ENCODE measurements at regions not wholly inside any gene's neighbourhood (a gene's known extent, or its start where the extent isn't known, plus 50 kb on each side); places are given as distances from the start of the nearest gene placed in this dataset.

GRCh38 chr10:28743576-28743975 lies 66.3 kb downstream of the BAMBI start:
- no peak for TF ChIP-seq CTCF (IDR thresholded peaks at IDR 0.05; ENCODE audit: low read depth, low read length)
- no peak overlapping the region for H3K27ac ChIP-seq (ENCODE audit: low read depth, low read length)
- ChIA-PET POLR2A (no interaction called here), CTCF (no interaction called here)
- H3K9me3 ChIP-seq (ENCODE audit: control insufficient read depth, insufficient read depth, low read length) = no peaks in the 10 kb centered on the region
- DNase-seq (ENCODE audit: low read depth, low spot score) = no peak
- H3K4me3 ChIP-seq (ENCODE audit: low read depth, low read length) = no peak overlapping the region
- no peaks in the 10 kb centered on the region for H3K27me3 ChIP-seq (ENCODE audit: control insufficient read depth, insufficient read depth, low read length)

GRCh38 chr10:28744069-28744768 lies 66.9 kb downstream of the BAMBI start:
- Histone ChIP-seq H3K4me3 (ENCODE audit: low read depth, low read length) (no peak overlapping the region), H3K27ac (ENCODE audit: low read depth, low read length) (no peak overlapping the region), H3K9me3 (ENCODE audit: control insufficient read depth, insufficient read depth, low read length) (no peaks in the 10 kb centered on the region), H3K27me3 (ENCODE audit: control insufficient read depth, insufficient read depth, low read length) (no peaks in the 10 kb centered on the region)
- no peak for TF ChIP-seq CTCF (IDR thresholded peaks at IDR 0.05; ENCODE audit: low read depth, low read length)
- DNase-seq (ENCODE audit: low read depth, low spot score) = no peak
- CTCF ChIA-PET = no interaction called here
- POLR2A ChIA-PET = no interaction called here

GRCh38 chr10:28754930-28755718 lies 77.8 kb downstream of the BAMBI start:
- DNase-seq (ENCODE audit: low read depth, low spot score) = peak; percentile 16
- Histone ChIP-seq H3K4me3 (ENCODE audit: low read depth, low read length) (no peak overlapping the region), H3K27me3 (ENCODE audit: control insufficient read depth, insufficient read depth, low read length) (peaks cover 4% of the 10 kb centered on the region), H3K9me3 (ENCODE audit: control insufficient read depth, insufficient read depth, low read length) (no peaks in the 10 kb centered on the region), H3K27ac (ENCODE audit: low read depth, low read length) (no peak overlapping the region)
- ChIA-PET CTCF (interaction anchor here (0.6 kb wide), 1 partner anchor 35 kb away, joined by 3 read pairs; no protein-coding TSS in a partner anchor), POLR2A (interaction anchor here (0.6 kb wide), 3 partner anchors 56 to 758 kb away, joined by 3 to 4 read pairs (median 3); no protein-coding TSS in a partner anchor)
- TF ChIP-seq CTCF (IDR thresholded peaks at IDR 0.05; ENCODE audit: low read depth, low read length) = no peak

- no peak overlapping the region for H3K27ac ChIP-seq (ENCODE audit: low read depth, low read length)
- peaks cover 20% of the 10 kb centered on the region for H3K27me3 ChIP-seq (ENCODE audit: control insufficient read depth, insufficient read depth, low read length)
- CTCF ChIA-PET = interaction anchor here (0.6 to 0.7 kb wide), 2 partner anchors 9 to 19 kb away, joined by 3 to 7 read pairs; no protein-coding TSS in a partner anchor
- DNase-seq (ENCODE audit: low read depth, low spot score) = no peak
- no peak overlapping the region for H3K4me3 ChIP-seq (ENCODE audit: low read depth, low read length)
- POLR2A ChIA-PET = no interaction called here
- TF ChIP-seq CTCF (IDR thresholded peaks at IDR 0.05; ENCODE audit: low read depth, low read length) = no peak
- no peaks in the 10 kb centered on the region for H3K9me3 ChIP-seq (ENCODE audit: control insufficient read depth, insufficient read depth, low read length)
Observed at GRCh38 chr10:28761084-28761846, 83.9 kb downstream of the BAMBI start.
